MG63 (cell line): ENCODE measurements at regions not wholly inside any gene's neighbourhood (a gene's known extent, or its start where the extent isn't known, plus 50 kb on each side); places are given as distances from the start of the nearest gene placed in this dataset.

Source experiments
- DNase-seq: peaks from one replicate; pipeline ENCODE4 v3.0.0-alpha.2; 2020
- H3K27me3 ChIP-seq: fragments of 250-450 bp; sonication (Bioruptor Pico); 2 replicates; pipeline ENCODE4 v1.5.1; 2020; ENCODE audit warnings: mild to moderate bottlenecking, moderate library complexity
- H3K36me3 ChIP-seq: fragments of 250-450 bp; sonication (Bioruptor Pico); 2 replicates; pipeline ENCODE4 v1.5.1; 2020; ENCODE audit warnings: mild to moderate bottlenecking, moderate library complexity
- H3K4me3 ChIP-seq: fragments of 250-450 bp; sonication (Bioruptor Pico); 2 replicates; pipeline ENCODE4 v1.5.1; 2020; ENCODE audit warnings: mild to moderate bottlenecking, moderate library complexity
- H3K9me3 ChIP-seq: fragments of 250-450 bp; sonication (Bioruptor Pico); 2 replicates; pipeline ENCODE4 v1.5.1; 2020; ENCODE audit warnings: mild to moderate bottlenecking, moderate library complexity

GRCh38 chr1:90802622-90803021, 85.5 kb upstream of the BARHL2 start:
- DNase-seq, result no peak
- Histone ChIP-seq H3K4me3 (no peak overlapping the region), H3K9me3 (no peaks in the 10 kb centered on the region; the same call in 1 of the 2 replicates), H3K36me3 (no peaks in the 10 kb centered on the region), H3K27me3 (no peaks in the 10 kb centered on the region; the same call in 1 of the 2 replicates)

- Histone ChIP-seq H3K4me3 (no peak overlapping the region), H3K27me3 (no peaks in the 10 kb centered on the region; the same call in 1 of the 2 replicates), H3K9me3 (no peaks in the 10 kb centered on the region), H3K36me3 (no peaks in the 10 kb centered on the region)
- no peak for DNase-seq
Measured at GRCh38 chr1:90800012-90800717, 83.1 kb upstream of the BARHL2 start.

- Histone ChIP-seq H3K27me3 (no peaks in the 10 kb centered on the region; the same call in 1 of the 2 replicates), H3K4me3 (no peak overlapping the region), H3K9me3 (no peaks in the 10 kb centered on the region), H3K36me3 (no peaks in the 10 kb centered on the region)
- DNase-seq, result no peak
Measured at GRCh38 chr1:90799326-90799725, 82.2 kb upstream of the BARHL2 start.

- Histone ChIP-seq H3K36me3 (no peaks in the 10 kb centered on the region), H3K27me3 (no peaks in the 10 kb centered on the region; the same call in 1 of the 2 replicates), H3K4me3 (no peak overlapping the region)
Measured at GRCh38 chr1:90798883-90799282, 81.8 kb upstream of the BARHL2 start.

GRCh38 chr1:90798344-90798743, 81.2 kb upstream of the BARHL2 start:
- Histone ChIP-seq H3K27me3 (no peaks in the 10 kb centered on the region; the same call in 1 of the 2 replicates), H3K4me3 (no peak overlapping the region), H3K9me3 (no peaks in the 10 kb centered on the region), H3K36me3 (no peaks in the 10 kb centered on the region)
- DNase-seq, result no peak

More at GRCh38 chr1:90798883-90799282, 81.8 kb upstream of the BARHL2 start:
- no peaks in the 10 kb centered on the region for H3K9me3 ChIP-seq
- no peak for DNase-seq

GRCh38 chr1:90795431-90795830, 78.3 kb upstream of the BARHL2 start:
- no peak for DNase-seq
- Histone ChIP-seq H3K9me3 (no peaks in the 10 kb centered on the region), H3K4me3 (no peak overlapping the region), H3K36me3 (no peaks in the 10 kb centered on the region), H3K27me3 (no peaks in the 10 kb centered on the region; the same call in 1 of the 2 replicates)

- no peaks in the 10 kb centered on the region for H3K9me3 ChIP-seq
- no peaks in the 10 kb centered on the region for H3K36me3 ChIP-seq
Measured at GRCh38 chr1:90786709-90787108, 69.6 kb upstream of the BARHL2 start.

GRCh38 chr1:90784186-90784847, 67.2 kb upstream of the BARHL2 start:
- no peak for DNase-seq

More at GRCh38 chr1:90786709-90787108, 69.6 kb upstream of the BARHL2 start:
- DNase-seq, result no peak
- Histone ChIP-seq H3K27me3 (no peaks in the 10 kb centered on the region), H3K4me3 (no peak overlapping the region)

GRCh38 chr1:90783181-90783580, 66.1 kb upstream of the BARHL2 start:
- H3K36me3 ChIP-seq, result no peaks in the 10 kb centered on the region
- H3K4me3 ChIP-seq, result no peak overlapping the region
- no peak for DNase-seq
- no peaks in the 10 kb centered on the region for H3K27me3 ChIP-seq
- H3K9me3 ChIP-seq, result no peaks in the 10 kb centered on the region

More at GRCh38 chr1:90784186-90784847, 67.2 kb upstream of the BARHL2 start:
- Histone ChIP-seq H3K36me3 (no peaks in the 10 kb centered on the region), H3K9me3 (no peaks in the 10 kb centered on the region), H3K27me3 (no peaks in the 10 kb centered on the region), H3K4me3 (no peak overlapping the region)

GRCh38 chr1:90782046-90782445, 64.9 kb upstream of the BARHL2 start:
- DNase-seq, result no peak
- H3K27me3 ChIP-seq, result no peaks in the 10 kb centered on the region
- H3K4me3 ChIP-seq, result no peak overlapping the region
- H3K9me3 ChIP-seq, result no peaks in the 10 kb centered on the region
- no peaks in the 10 kb centered on the region for H3K36me3 ChIP-seq

- no peak overlapping the region for H3K4me3 ChIP-seq
- H3K9me3 ChIP-seq, result no peaks in the 10 kb centered on the region
- DNase-seq, result no peak
- H3K27me3 ChIP-seq, result no peaks in the 10 kb centered on the region
- no peaks in the 10 kb centered on the region for H3K36me3 ChIP-seq
Measured at GRCh38 chr1:90781534-90781933, 64.4 kb upstream of the BARHL2 start.

- Histone ChIP-seq H3K4me3 (no peak overlapping the region), H3K27me3 (no peaks in the 10 kb centered on the region), H3K9me3 (no peaks in the 10 kb centered on the region), H3K36me3 (no peaks in the 10 kb centered on the region)
- no peak for DNase-seq
Measured at GRCh38 chr1:90780981-90781380, 63.9 kb upstream of the BARHL2 start.

GRCh38 chr1:90779573-90779972, 62.5 kb upstream of the BARHL2 start:
- H3K36me3 ChIP-seq, result no peaks in the 10 kb centered on the region
- DNase-seq, result no peak
- H3K4me3 ChIP-seq, result no peak overlapping the region
- no peaks in the 10 kb centered on the region for H3K9me3 ChIP-seq
- H3K27me3 ChIP-seq, result no peaks in the 10 kb centered on the region

GRCh38 chr1:90778486-90778885, 61.4 kb upstream of the BARHL2 start:
- no peak for DNase-seq
- no peak overlapping the region for H3K4me3 ChIP-seq
- no peaks in the 10 kb centered on the region for H3K27me3 ChIP-seq
- no peaks in the 10 kb centered on the region for H3K9me3 ChIP-seq
- H3K36me3 ChIP-seq, result no peaks in the 10 kb centered on the region

- no peaks in the 10 kb centered on the region for H3K27me3 ChIP-seq
- no peaks in the 10 kb centered on the region for H3K36me3 ChIP-seq
- DNase-seq, result no peak
- H3K9me3 ChIP-seq, result no peaks in the 10 kb centered on the region
- no peak overlapping the region for H3K4me3 ChIP-seq
Measured at GRCh38 chr1:90773812-90774211, 56.7 kb upstream of the BARHL2 start.

GRCh38 chr1:90768826-90769225, 51.7 kb upstream of the BARHL2 start:
- H3K27me3 ChIP-seq, result no peaks in the 10 kb centered on the region
- no peaks in the 10 kb centered on the region for H3K36me3 ChIP-seq
- no peak for DNase-seq
- H3K9me3 ChIP-seq, result no peaks in the 10 kb centered on the region
- no peak overlapping the region for H3K4me3 ChIP-seq

GRCh38 chr1:90768098-90768497, 51.0 kb upstream of the BARHL2 start:
- H3K9me3 ChIP-seq, result no peaks in the 10 kb centered on the region

More at GRCh38 chr1:90768098-90768497, 51.0 kb upstream of the BARHL2 start:
- H3K27me3 ChIP-seq, result no peaks in the 10 kb centered on the region
- no peak for DNase-seq
- H3K36me3 ChIP-seq, result no peaks in the 10 kb centered on the region
- H3K4me3 ChIP-seq, result no peak overlapping the region
